GM04503 (cell line): ENCODE measurements at regions not wholly inside any gene's neighbourhood (a gene's known extent, or its start where the extent isn't known, plus 50 kb on each side); places are given as distances from the start of the nearest gene placed in this dataset.
"Not testable (repeated sequence)": the region's sequence is repeated elsewhere in the genome, so short reads cannot be mapped to it uniquely, and the experiment has no call there.

Experiments used
- DNase-seq: peaks from one replicate; pipeline ENCODE4 v3.0.0-alpha.2; 2012; ENCODE audit warnings: low read depth

- no peak for DNase-seq
Measured at GRCh38 chr3:148500881-148501280, 196.8 kb upstream of the AGTR1 start.

GRCh38 chr3:148510116-148510515 lies 187.6 kb upstream of the AGTR1 start:
- DNase-seq: no peak

DNA sequence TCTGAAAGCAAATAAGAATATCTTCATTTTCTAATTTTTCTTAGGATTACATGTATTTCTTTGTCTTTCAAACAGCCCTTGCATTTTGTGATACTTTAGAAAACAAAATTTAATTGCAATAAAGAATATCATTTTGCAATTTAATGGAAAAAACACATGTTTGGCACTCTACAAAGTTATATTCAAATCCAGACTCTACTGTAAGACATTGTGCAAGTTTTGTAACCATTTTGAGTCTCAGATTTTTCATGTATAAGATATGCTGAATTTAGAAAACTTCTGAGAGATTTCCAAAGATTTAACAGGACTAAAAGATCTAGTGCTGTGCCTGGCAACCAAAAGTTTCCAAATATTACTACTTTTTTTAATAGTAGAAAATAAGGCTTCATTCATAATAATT lies 187.1 kb upstream of the AGTR1 start:
- DNase-seq: no peak

DNA sequence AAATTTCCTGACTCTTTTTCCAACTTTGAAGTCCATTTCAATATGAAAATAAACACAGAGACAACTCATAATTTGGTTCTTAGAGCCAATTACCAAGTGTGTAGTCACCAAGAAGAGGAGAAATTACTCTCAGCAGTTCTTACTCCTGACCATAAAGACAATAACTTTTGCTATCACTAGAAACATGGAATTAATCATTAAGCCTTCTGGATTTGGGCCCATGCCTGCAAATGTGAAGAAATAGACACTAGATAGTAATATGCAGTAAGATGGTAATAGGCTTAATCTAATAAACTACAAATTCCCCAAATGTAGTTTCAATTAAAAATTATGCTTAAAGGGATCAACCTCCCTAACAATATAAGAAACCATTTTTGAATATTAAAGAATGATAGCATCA lies 185.1 kb upstream of the AGTR1 start:
- no peak for DNase-seq

- no peak for DNase-seq
Measured at GRCh38 chr3:148513096-148513543, 184.6 kb upstream of the AGTR1 start.

DNA sequence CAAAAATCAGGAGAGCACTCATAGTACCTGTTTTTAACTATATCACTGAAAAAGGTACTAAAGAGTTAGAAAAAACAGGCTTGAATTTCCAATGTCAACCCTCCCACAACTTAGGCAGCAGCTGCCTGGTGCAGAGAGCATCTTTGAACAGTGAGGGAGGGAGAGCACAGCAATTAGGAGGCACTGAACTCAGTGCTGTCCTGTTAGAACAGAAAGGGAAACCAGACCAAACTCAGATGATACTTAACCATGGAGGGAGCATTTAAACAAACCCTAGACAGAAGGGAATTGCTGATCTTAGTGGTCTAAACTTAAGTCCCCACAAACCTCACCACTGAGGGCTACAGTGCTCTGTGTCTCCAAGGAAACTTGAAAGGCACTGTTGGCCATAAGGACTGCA lies 179.2 kb upstream of the AGTR1 start:
- no peak for DNase-seq

DNA sequence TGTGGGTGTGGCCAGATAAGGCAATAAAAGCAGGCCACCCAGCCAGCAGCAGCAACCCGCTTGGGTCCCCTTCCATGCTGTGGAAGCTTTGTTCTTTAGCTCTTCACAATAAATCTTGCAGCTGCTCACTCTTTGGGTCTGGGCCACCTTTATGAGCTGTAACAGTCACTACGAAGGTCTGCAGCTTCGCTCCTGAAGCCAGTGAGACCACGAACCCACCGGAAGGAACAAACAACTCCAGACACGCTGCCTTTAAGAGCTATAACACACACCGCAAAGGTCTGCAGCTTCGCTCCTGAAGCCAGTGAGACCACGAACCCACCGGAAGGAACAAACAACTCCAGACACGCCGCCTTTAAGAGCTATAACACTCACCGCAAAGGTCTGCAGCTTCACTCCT lies 172.1 kb upstream of the AGTR1 start:
- DNase-seq: not testable (repeated sequence)

GRCh38 chr3:148528024-148528423 lies 169.7 kb upstream of the AGTR1 start:
- DNase-seq: no peak

GRCh38 chr3:148531836-148532235 lies 165.9 kb upstream of the AGTR1 start:
- DNase-seq: no peak

DNA sequence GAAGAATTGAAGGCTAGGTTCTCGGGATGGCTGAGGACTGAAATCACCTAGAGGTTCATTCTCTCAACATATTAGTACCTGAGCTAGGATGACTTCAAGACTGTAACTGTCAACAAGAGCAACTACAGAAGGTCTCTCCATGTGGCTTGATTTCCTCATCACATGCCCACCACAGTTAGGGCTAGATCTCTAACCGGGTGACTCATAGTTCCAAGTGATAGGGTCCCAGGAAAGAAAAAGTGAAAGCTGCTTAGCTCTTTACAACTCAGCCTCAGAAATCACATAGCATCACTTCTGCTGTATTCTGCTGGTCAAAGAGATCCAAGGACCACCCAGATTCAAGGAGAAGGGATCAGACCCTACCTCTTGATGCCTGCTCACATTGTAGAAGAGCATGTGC lies 165.4 kb upstream of the AGTR1 start:
- DNase-seq: no peak

- DNase-seq: no peak
Measured at GRCh38 chr3:148532774-148533173, 164.9 kb upstream of the AGTR1 start.

DNA sequence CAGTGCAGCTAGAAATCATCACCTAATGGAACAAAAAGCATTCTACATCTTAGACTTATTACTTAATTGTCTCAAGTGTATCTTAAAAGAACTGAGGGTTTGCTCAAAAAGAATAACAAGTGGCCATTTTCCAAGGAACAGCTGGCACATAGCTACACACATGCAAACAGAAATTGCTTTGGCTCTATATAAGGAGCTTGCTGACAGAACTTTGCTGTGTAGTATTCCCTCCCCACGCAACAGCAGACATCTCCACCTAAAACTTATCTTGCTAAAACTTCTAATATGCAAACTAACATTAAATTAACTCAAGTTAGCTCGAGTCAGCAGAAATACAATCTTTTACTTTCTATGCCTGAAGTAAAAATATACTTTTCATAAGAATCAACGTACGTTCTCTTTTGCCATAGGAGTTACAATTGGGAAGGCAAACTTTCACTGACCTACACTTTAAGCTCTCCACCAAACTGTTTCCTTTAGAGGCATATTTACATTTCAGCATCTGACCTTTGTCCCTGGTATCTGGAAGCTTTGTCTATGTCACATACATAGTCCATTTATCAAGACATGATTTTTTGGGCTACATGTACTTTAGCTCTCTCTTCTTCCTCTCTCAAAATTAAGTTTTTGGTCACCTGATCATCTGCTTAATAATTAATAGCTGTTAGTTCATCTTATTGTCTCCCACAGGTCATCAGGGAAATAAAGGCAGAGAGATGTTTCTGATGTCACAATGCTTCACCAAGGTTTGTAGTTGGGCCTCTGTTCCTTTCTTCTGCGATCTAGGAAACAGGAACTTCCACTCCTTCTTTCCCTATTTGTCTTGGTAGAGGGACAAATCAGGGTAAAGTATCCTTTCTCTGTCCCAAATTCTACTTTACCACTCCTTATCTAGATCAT lies 163.4 kb upstream of the AGTR1 start:
- DNase-seq: no peak

GRCh38 chr3:148535001-148535400 lies 162.7 kb upstream of the AGTR1 start:
- no peak for DNase-seq

DNA sequence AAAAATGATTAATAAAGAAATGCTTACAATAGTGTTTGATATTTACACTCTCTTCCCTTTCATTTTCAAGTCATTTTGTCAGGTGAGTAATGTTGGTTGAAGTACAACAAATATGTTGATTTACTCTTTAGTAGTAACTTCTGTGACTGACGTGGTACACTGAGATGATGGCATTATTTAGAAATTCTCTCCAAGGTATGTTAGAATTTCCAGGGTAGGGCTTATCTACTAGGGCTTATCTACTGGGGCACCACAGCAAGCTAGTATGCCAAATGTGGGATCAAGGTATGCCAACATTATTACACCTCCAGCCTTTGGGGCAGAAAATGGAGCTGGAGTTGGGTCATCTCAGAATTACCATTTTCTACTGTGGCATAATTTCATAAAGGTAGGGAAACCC lies 157.4 kb upstream of the AGTR1 start:
- DNase-seq: no peak

DNA sequence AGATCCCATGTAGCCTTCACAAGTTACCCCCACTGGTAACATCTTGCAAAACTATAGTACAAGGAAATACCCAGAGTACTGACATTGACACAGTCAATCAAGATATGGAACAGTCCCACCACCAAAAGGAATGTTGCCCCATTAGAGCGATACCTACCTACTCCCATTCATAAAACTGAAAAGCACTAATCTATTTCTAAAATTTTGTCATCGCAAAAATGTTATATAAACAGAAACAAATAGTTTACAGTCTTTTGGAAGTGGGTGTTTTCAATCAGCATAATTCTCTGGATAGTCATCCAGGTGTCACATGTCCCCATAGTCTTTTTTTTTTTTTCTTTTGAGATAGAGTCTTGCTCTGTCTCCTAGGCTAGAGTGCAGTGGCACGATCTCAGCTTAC lies 156.9 kb upstream of the AGTR1 start:
- no peak for DNase-seq

DNA sequence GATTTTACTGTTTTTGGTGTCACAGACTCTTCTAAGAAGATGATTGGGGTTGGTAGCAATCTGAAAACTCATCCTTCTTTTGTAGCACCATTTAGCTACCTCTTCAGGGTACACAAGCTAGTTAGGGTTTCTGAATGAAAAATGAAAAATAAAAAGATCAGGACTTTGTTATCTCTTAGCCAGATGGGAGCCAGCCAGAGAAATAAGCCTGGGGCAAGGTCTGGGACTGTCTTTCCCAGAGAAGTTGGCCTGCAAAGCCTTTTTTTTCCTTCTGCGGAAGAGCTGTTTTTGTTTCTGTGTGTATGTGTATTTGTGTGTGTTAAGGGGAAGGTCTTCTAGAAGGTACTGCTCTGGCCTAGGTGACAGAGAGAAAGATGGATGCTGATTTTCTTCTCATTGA lies 150.7 kb upstream of the AGTR1 start:
- no peak for DNase-seq

- no peak for DNase-seq
Measured at GRCh38 chr3:148551767-148552260, 145.9 kb upstream of the AGTR1 start.

GRCh38 chr3:148554367-148554766 lies 143.3 kb upstream of the AGTR1 start:
- DNase-seq: no peak

DNA sequence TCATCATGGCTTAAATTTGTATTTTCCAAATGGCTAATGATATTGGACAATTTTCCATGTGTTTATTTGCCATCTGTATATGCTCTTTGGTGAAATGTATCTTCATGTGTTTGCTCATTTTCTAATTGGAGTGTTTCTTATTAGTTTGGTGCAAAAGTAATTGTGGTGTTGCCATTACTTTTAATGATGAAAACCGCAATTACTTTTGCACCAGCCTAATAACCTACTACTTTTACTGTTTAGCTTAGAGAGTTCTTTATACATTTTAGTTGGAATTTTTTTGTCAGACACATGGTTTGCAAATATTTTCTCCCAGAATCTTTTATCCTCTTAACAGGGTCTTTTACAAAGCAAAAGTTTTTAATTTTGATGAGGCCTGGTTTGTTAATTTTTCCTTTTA lies 141.0 kb upstream of the AGTR1 start:
- no peak for DNase-seq

DNA sequence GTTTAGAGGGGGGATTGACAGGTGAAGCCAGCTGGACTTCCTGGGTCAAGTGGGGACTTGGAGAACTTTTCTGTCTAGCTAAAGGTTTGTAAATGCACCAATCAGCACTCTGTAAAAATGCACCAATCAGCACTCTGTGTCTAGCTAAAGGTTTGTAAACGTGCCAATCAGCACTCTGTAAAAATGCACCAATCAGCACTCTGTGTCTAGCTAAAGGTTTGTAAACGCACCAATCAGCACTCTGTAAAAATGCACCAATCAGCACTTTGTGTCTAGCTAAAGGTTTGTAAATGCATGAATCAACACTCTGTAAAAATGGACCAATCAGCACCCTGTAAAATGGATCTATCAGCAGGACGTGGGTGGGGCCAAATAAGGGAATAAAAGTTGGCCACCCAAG lies 120.1 kb upstream of the AGTR1 start:
- not testable (repeated sequence) for DNase-seq

- DNase-seq: no peak
Measured at GRCh38 chr3:148582126-148582525, 115.6 kb upstream of the AGTR1 start.

DNA sequence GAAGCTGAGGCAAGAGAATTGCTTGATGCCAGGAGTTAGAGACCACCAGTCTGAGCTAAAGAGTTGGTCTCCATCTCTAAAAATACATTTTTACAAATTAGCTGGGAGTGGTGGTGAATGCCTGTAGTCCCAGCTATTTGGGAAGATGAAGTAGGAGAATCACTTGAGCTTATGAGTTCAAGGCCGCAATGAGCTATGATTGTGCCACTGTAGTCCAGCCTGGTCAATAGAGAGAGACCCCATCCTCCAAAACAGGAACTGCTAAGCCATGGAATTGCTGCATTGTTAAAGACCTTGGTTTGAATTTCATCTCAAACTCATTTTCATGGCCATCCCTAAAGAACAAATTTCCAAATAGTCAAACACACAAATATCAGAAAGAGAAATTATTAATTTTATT lies 113.9 kb upstream of the AGTR1 start:
- DNase-seq: no peak

GRCh38 chr3:148584438-148584837 lies 113.3 kb upstream of the AGTR1 start:
- DNase-seq: no peak
